SH-SY5Y (cell line): ENCODE measurements at regions not wholly inside any gene's neighbourhood (a gene's known extent, or its start where the extent isn't known, plus 50 kb on each side); places are given as distances from the start of the nearest gene placed in this dataset.

Experiments
- GATA2 ChIP-seq: IDR thresholded peaks from 2 replicates; pipeline ENCODE4 v1.6.1; 2011; ENCODE audit warnings: mild to moderate bottlenecking, low read depth, low read length
- GATA3 ChIP-seq: IDR thresholded peaks from 2 replicates; pipeline ENCODE4 v1.6.1; 2011; ENCODE audit warnings: low read depth, mild to moderate bottlenecking, low read length, moderate library complexity

- TF ChIP-seq GATA2 (no peak), GATA3 (no peak)
These were observed 342.7 kb downstream of the PDGFC start for GRCh38 chr4:156628858-156629257.
